ENCODE measurements at regions not wholly inside any gene's neighbourhood (a gene's known extent, or its start where the extent isn't known, plus 50 kb on each side); places are given as distances from the start of the nearest gene placed in this dataset.

- TF ChIP-seq USF2 (IDR thresholded peaks at IDR 0.05; ENCODE audit: low read length) (no peak), SAP30 (IDR thresholded peaks at IDR 0.05; ENCODE audit: insufficient read depth, insufficient replicate concordance, low read length) (no peak), ASH2L (IDR thresholded peaks at IDR 0.05; ENCODE audit: low read length) (no peak), JUN (IDR thresholded peaks at IDR 0.05; ENCODE audit: low read depth, low read length) (no peak), EGR1 (IDR thresholded peaks at IDR 0.05; ENCODE audit: borderline replicate concordance, low read depth, low read length) (no peak), TCF12 (IDR thresholded peaks at IDR 0.05; ENCODE audit: low read depth, low read length) (no peak), CEBPB (IDR thresholded peaks at IDR 0.05; ENCODE audit: low read depth, low read length) (no peak), MAFK (IDR thresholded peaks at IDR 0.05; ENCODE audit: low read depth, low read length) (no peak), CHD7 (IDR thresholded peaks at IDR 0.05; ENCODE audit: insufficient replicate concordance, low read length) (no peak), EZH2 (IDR thresholded peaks at IDR 0.05; ENCODE audit: low read depth, low read length, severe bottlenecking) (no peak)
Observed at GRCh38 chr22:27116312-27117086, 459.1 kb downstream of the MIAT start (continued).

All from H1 (cell line).